GM23338 (cell line): ENCODE measurements at regions not wholly inside any gene's neighbourhood (a gene's known extent, or its start where the extent isn't known, plus 50 kb on each side); places are given as distances from the start of the nearest gene placed in this dataset.

Source experiments
- EZH2 ChIP-seq: fragments of 200-600 bp; sonication (generic); IDR thresholded peaks from one replicate; pipeline ENCODE4 v1.8.0; 2017; ENCODE audit warnings: antibody characterized with exemption, mild to moderate bottlenecking, low read depth; ENCODE audit not compliant: unreplicated experiment
- EZH2phosphoT487 ChIP-seq: fragments of 200-600 bp; sonication (generic); IDR thresholded peaks from one replicate; pipeline ENCODE4 v1.8.1; 2018; ENCODE audit warnings: antibody characterized with exemption; ENCODE audit not compliant: unreplicated experiment
- JUNB ChIP-seq: IDR thresholded peaks from one replicate; pipeline ENCODE4 v1.6.1; 2016; ENCODE audit warnings: antibody characterized with exemption; ENCODE audit not compliant: unreplicated experiment
- TF ChIP-seq, protein P1 (sequence below), 2 experiments: fragments of 200-600 bp in 1 of 2; sonication (generic) in 1 of 2; conservative IDR thresholded peaks; 2 replicates each; pipeline versions ENCODE4 v1.5.1 to v1.6.1; 2016 to 2017; ENCODE audit warnings: antibody characterized with exemption in 2 of 2, low read depth in 2 of 2, mild to moderate bottlenecking in 2 of 2, moderate library complexity in 1 of 2
- TF ChIP-seq, protein P2 (sequence below): IDR thresholded peaks from one replicate; pipeline ENCODE4 v1.6.1; 2018; ENCODE audit warnings: antibody characterized with exemption; ENCODE audit not compliant: unreplicated experiment
- TF ChIP-seq, protein P3 (sequence below): fragments of 250-450 bp; sonication (Bioruptor Pico); IDR thresholded peaks from 2 replicates; pipeline ENCODE4 v1.5.0; 2020; ENCODE audit warnings: mild to moderate bottlenecking, moderate library complexity

DNA sequence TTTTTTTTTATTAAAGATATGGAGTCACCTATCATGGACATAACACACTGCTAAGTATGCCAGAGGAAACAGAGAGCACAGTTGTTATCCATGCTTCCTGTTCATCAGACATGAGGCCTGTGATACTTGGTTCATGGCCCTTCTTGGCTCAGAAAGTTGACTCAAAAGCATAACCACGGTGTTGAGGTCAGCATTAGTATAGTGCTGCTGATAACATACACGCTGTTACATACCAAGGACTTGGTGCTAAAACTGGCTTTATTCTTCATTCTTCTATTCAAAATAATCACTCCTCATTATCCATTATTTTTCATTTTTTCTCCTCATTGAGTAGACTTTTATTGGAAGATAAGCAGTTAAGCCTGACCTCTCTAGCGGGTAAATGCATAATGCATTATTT lies 464.1 kb downstream of the ADGRL2 start:
- TF ChIP-seq, protein P1, sequence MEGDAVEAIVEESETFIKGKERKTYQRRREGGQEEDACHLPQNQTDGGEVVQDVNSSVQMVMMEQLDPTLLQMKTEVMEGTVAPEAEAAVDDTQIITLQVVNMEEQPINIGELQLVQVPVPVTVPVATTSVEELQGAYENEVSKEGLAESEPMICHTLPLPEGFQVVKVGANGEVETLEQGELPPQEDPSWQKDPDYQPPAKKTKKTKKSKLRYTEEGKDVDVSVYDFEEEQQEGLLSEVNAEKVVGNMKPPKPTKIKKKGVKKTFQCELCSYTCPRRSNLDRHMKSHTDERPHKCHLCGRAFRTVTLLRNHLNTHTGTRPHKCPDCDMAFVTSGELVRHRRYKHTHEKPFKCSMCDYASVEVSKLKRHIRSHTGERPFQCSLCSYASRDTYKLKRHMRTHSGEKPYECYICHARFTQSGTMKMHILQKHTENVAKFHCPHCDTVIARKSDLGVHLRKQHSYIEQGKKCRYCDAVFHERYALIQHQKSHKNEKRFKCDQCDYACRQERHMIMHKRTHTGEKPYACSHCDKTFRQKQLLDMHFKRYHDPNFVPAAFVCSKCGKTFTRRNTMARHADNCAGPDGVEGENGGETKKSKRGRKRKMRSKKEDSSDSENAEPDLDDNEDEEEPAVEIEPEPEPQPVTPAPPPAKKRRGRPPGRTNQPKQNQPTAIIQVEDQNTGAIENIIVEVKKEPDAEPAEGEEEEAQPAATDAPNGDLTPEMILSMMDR (conservative IDR thresholded peaks at IDR 0.05; ENCODE audit: low read depth in 2 of 2): no peak
- no peak for TF ChIP-seq EZH2
- no peak for TF ChIP-seq JUNB
- no peak for TF ChIP-seq EZH2phosphoT487
- TF ChIP-seq, protein P2, sequence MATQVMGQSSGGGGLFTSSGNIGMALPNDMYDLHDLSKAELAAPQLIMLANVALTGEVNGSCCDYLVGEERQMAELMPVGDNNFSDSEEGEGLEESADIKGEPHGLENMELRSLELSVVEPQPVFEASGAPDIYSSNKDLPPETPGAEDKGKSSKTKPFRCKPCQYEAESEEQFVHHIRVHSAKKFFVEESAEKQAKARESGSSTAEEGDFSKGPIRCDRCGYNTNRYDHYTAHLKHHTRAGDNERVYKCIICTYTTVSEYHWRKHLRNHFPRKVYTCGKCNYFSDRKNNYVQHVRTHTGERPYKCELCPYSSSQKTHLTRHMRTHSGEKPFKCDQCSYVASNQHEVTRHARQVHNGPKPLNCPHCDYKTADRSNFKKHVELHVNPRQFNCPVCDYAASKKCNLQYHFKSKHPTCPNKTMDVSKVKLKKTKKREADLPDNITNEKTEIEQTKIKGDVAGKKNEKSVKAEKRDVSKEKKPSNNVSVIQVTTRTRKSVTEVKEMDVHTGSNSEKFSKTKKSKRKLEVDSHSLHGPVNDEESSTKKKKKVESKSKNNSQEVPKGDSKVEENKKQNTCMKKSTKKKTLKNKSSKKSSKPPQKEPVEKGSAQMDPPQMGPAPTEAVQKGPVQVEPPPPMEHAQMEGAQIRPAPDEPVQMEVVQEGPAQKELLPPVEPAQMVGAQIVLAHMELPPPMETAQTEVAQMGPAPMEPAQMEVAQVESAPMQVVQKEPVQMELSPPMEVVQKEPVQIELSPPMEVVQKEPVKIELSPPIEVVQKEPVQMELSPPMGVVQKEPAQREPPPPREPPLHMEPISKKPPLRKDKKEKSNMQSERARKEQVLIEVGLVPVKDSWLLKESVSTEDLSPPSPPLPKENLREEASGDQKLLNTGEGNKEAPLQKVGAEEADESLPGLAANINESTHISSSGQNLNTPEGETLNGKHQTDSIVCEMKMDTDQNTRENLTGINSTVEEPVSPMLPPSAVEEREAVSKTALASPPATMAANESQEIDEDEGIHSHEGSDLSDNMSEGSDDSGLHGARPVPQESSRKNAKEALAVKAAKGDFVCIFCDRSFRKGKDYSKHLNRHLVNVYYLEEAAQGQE: no peak
- TF ChIP-seq, protein P3, sequence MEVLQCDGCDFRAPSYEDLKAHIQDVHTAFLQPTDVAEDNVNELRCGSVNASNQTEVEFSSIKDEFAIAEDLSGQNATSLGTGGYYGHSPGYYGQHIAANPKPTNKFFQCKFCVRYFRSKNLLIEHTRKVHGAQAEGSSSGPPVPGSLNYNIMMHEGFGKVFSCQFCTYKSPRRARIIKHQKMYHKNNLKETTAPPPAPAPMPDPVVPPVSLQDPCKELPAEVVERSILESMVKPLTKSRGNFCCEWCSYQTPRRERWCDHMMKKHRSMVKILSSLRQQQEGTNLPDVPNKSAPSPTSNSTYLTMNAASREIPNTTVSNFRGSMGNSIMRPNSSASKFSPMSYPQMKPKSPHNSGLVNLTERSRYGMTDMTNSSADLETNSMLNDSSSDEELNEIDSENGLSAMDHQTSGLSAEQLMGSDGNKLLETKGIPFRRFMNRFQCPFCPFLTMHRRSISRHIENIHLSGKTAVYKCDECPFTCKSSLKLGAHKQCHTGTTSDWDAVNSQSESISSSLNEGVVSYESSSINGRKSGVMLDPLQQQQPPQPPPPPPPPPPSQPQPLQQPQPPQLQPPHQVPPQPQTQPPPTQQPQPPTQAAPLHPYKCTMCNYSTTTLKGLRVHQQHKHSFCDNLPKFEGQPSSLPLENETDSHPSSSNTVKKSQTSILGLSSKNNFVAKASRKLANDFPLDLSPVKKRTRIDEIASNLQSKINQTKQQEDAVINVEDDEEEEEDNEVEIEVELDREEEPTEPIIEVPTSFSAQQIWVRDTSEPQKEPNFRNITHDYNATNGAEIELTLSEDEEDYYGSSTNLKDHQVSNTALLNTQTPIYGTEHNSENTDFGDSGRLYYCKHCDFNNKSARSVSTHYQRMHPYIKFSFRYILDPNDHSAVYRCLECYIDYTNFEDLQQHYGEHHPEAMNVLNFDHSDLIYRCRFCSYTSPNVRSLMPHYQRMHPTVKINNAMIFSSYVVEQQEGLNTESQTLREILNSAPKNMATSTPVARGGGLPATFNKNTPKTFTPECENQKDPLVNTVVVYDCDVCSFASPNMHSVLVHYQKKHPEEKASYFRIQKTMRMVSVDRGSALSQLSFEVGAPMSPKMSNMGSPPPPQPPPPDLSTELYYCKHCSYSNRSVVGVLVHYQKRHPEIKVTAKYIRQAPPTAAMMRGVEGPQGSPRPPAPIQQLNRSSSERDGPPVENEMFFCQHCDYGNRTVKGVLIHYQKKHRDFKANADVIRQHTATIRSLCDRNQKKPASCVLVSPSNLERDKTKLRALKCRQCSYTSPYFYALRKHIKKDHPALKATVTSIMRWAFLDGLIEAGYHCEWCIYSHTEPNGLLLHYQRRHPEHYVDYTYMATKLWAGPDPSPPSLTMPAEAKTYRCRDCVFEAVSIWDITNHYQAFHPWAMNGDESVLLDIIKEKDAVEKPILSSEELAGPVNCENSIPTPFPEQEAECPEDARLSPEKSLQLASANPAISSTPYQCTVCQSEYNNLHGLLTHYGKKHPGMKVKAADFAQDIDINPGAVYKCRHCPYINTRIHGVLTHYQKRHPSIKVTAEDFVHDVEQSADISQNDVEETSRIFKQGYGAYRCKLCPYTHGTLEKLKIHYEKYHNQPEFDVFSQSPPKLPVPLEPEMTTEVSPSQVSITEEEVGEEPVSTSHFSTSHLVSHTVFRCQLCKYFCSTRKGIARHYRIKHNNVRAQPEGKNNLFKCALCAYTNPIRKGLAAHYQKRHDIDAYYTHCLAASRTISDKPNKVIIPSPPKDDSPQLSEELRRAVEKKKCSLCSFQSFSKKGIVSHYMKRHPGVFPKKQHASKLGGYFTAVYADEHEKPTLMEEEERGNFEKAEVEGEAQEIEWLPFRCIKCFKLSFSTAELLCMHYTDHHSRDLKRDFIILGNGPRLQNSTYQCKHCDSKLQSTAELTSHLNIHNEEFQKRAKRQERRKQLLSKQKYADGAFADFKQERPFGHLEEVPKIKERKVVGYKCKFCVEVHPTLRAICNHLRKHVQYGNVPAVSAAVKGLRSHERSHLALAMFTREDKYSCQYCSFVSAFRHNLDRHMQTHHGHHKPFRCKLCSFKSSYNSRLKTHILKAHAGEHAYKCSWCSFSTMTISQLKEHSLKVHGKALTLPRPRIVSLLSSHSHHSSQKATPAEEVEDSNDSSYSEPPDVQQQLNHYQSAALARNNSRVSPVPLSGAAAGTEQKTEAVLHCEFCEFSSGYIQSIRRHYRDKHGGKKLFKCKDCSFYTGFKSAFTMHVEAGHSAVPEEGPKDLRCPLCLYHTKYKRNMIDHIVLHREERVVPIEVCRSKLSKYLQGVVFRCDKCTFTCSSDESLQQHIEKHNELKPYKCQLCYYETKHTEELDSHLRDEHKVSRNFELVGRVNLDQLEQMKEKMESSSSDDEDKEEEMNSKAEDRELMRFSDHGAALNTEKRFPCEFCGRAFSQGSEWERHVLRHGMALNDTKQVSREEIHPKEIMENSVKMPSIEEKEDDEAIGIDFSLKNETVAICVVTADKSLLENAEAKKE (CRISPR knock-in tag): no peak
